Right lobe of liver (tissue), 4 donors: ENCODE measurements at regions not wholly inside any gene's neighbourhood (a gene's known extent, or its start where the extent isn't known, plus 50 kb on each side); places are given as distances from the start of the nearest gene placed in this dataset.

Source experiments
- POLR2A ChIP-seq: fragments of 450-650 bp; IDR thresholded peaks from one replicate; pipeline ENCODE4 v1.6.1; 2017; ENCODE audit warnings: antibody characterized with exemption, mild to moderate bottlenecking
- TF ChIP-seq, protein P1 (sequence below), 4 donors: fragments of 200-600 bp in 3 of 4; fragments of 450-650 bp in 1 of 4; IDR thresholded peaks; one replicate each; pipeline versions ENCODE4 v1.5.1 to v1.8.0; 2016 to 2022; ENCODE audit warnings: antibody characterized with exemption in 4 of 4, mild to moderate bottlenecking in 2 of 4
- donor health status: DM: no; HTN: no; CAD: no.
- donor health status: DM: no; HTN: no; CAD: no.
- donor health status: DM: no; HTN: yes; CAD: no.

GRCh38 chr1:209249280-209249670 is 334.2 kb upstream of the CAMK1G start:
- TF ChIP-seq, protein P1, sequence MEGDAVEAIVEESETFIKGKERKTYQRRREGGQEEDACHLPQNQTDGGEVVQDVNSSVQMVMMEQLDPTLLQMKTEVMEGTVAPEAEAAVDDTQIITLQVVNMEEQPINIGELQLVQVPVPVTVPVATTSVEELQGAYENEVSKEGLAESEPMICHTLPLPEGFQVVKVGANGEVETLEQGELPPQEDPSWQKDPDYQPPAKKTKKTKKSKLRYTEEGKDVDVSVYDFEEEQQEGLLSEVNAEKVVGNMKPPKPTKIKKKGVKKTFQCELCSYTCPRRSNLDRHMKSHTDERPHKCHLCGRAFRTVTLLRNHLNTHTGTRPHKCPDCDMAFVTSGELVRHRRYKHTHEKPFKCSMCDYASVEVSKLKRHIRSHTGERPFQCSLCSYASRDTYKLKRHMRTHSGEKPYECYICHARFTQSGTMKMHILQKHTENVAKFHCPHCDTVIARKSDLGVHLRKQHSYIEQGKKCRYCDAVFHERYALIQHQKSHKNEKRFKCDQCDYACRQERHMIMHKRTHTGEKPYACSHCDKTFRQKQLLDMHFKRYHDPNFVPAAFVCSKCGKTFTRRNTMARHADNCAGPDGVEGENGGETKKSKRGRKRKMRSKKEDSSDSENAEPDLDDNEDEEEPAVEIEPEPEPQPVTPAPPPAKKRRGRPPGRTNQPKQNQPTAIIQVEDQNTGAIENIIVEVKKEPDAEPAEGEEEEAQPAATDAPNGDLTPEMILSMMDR (IDR thresholded peaks at IDR 0.05) = no peak
- no peak for TF ChIP-seq POLR2A
